Neural progenitor cell (in vitro differentiated cells): ENCODE measurements at regions not wholly inside any gene's neighbourhood (a gene's known extent, or its start where the extent isn't known, plus 50 kb on each side); places are given as distances from the start of the nearest gene placed in this dataset.

ENCODE experiments used
- CTCF ChIP-seq: fragments of 200-600 bp; sonication (generic); IDR thresholded peaks from 2 replicates; pipeline ENCODE4 v1.5.1; 2017; ENCODE audit warnings: antibody characterized with exemption, mild to moderate bottlenecking
- EZH2 ChIP-seq: fragments of 200-600 bp; sonication (generic); IDR thresholded peaks from 2 replicates; pipeline ENCODE4 v1.6.1; 2017; ENCODE audit warnings: antibody characterized with exemption, mild to moderate bottlenecking, moderate library complexity

- TF ChIP-seq CTCF (no peak), EZH2 (no peak)
Measured at GRCh38 chr4:116024954-116025708, 911.7 kb upstream of the NDST4 start.
